WERI-Rb-1 (cell line): ENCODE measurements at regions not wholly inside any gene's neighbourhood (a gene's known extent, or its start where the extent isn't known, plus 50 kb on each side); places are given as distances from the start of the nearest gene placed in this dataset.

Experiments
- DNase-seq: peaks from one replicate; pipeline ENCODE4 v3.0.0-alpha.2; 2020
- H3K27ac ChIP-seq: fragments of 250-450 bp; sonication (Bioruptor Pico); 2 replicates; pipeline ENCODE4 v1.5.1; 2020; ENCODE audit warnings: mild to moderate bottlenecking, moderate library complexity
- H3K27me3 ChIP-seq: fragments of 250-450 bp; sonication (Bioruptor Pico); 2 replicates; pipeline ENCODE4 v1.5.1; 2021; ENCODE audit warnings: mild to moderate bottlenecking, low read depth, moderate library complexity; ENCODE audit not compliant: insufficient read depth, severe bottlenecking
- H3K36me3 ChIP-seq: fragments of 250-450 bp; sonication (Bioruptor Pico); 2 replicates; pipeline ENCODE4 v1.5.1; 2020; ENCODE audit warnings: mild to moderate bottlenecking, moderate library complexity
- H3K4me3 ChIP-seq: 2 replicates; pipeline ENCODE4 v1.5.1; 2011; ENCODE audit warnings: low read depth, mild to moderate bottlenecking, control low read depth, low read length
- H3K9me3 ChIP-seq: fragments of 250-450 bp; sonication (Bioruptor Pico); 2 replicates; pipeline ENCODE4 v1.5.1; 2021; ENCODE audit warnings: mild to moderate bottlenecking, moderate library complexity; ENCODE audit not compliant: severe bottlenecking
- CTCF ChIP-seq: IDR thresholded peaks from 2 replicates; pipeline ENCODE4 v1.5.1; 2011; ENCODE audit warnings: low read depth, mild to moderate bottlenecking, control low read depth, inconsistent platforms, low read length

- H3K27me3 ChIP-seq: peaks cover 49% of the 10 kb centered on the region
- no peak overlapping the region for H3K4me3 ChIP-seq
- no peaks in the 10 kb centered on the region for H3K36me3 ChIP-seq
- H3K27ac ChIP-seq: no peak overlapping the region
- no peaks in the 10 kb centered on the region for H3K9me3 ChIP-seq
- TF ChIP-seq CTCF: no peak
- DNase-seq: no peak
Measured at GRCh38 chr9:26331223-26331622, 561.4 kb downstream of the CAAP1 start.

GRCh38 chr9:26329974-26330373 lies 562.6 kb downstream of the CAAP1 start:
- TF ChIP-seq CTCF: no peak
- H3K36me3 ChIP-seq: no peaks in the 10 kb centered on the region
- H3K27ac ChIP-seq: no peak overlapping the region

GRCh38 chr9:26326563-26326962 lies 566.0 kb downstream of the CAAP1 start:
- no peaks in the 10 kb centered on the region for H3K36me3 ChIP-seq
- TF ChIP-seq CTCF: peak; percentile 68
- peak; percentile 23 for DNase-seq
- H3K27me3 ChIP-seq: peaks cover 70% of the 10 kb centered on the region
- H3K27ac ChIP-seq: no peak overlapping the region
- H3K9me3 ChIP-seq: no peaks in the 10 kb centered on the region
- H3K4me3 ChIP-seq: no peak overlapping the region

More at GRCh38 chr9:26329974-26330373, 562.6 kb downstream of the CAAP1 start:
- no peaks in the 10 kb centered on the region for H3K9me3 ChIP-seq
- H3K27me3 ChIP-seq: peaks cover 53% of the 10 kb centered on the region
- no peak overlapping the region for H3K4me3 ChIP-seq
- no peak for DNase-seq

GRCh38 chr9:26325444-26325829 lies 567.2 kb downstream of the CAAP1 start:
- Histone ChIP-seq H3K27ac (no peak overlapping the region), H3K4me3 (no peak overlapping the region), H3K9me3 (no peaks in the 10 kb centered on the region), H3K27me3 (peaks cover 65% of the 10 kb centered on the region), H3K36me3 (no peaks in the 10 kb centered on the region)
- no peak for TF ChIP-seq CTCF
- no peak for DNase-seq

- no peaks in the 10 kb centered on the region for H3K9me3 ChIP-seq
- no peaks in the 10 kb centered on the region for H3K36me3 ChIP-seq
- no peak for TF ChIP-seq CTCF
- H3K4me3 ChIP-seq: no peak overlapping the region
- DNase-seq: no peak
- peaks cover 67% of the 10 kb centered on the region for H3K27me3 ChIP-seq
- H3K27ac ChIP-seq: no peak overlapping the region
Measured at GRCh38 chr9:26324786-26325443, 567.7 kb downstream of the CAAP1 start.

GRCh38 chr9:26321935-26322334 lies 570.7 kb downstream of the CAAP1 start:
- peaks cover 59% of the 10 kb centered on the region for H3K27me3 ChIP-seq
- no peaks in the 10 kb centered on the region for H3K36me3 ChIP-seq
- H3K9me3 ChIP-seq: no peaks in the 10 kb centered on the region
- no peak overlapping the region for H3K27ac ChIP-seq
- no peak overlapping the region for H3K4me3 ChIP-seq
- no peak for TF ChIP-seq CTCF
- no peak for DNase-seq
